CD8-positive, alpha-beta memory T cell (primary cell): ENCODE measurements at regions not wholly inside any gene's neighbourhood (a gene's known extent, or its start where the extent isn't known, plus 50 kb on each side); places are given as distances from the start of the nearest gene placed in this dataset.

ENCODE experiments used
- CTCF ChIA-PET: fragments of 350-600 bp; sonication (Branson Sonifier 250); formaldehyde crosslinking; loops from one replicate; lab custom pipeline; 2021; ENCODE audit warnings: antibody characterized with exemption; lab: Charles Lee
- POLR2A ChIA-PET: fragments of 350-600 bp; sonication (Branson Sonifier 250); formaldehyde crosslinking; loops from one replicate; lab custom pipeline; 2021; ENCODE audit warnings: antibody characterized with exemption; lab: Charles Lee
- DNase-seq, 5 donors: peaks; one replicate each; pipeline versions ENCODE4 v3.0.0 to v3.0.0-alpha.2; 2020 to 2022; ENCODE audit warnings: mixed read lengths in 1 of 5
- H3K27ac ChIP-seq: one replicate; pipeline ENCODE4 v1.7.0; 2013; ENCODE audit warnings: low read depth, mild to moderate bottlenecking, low read length, moderate library complexity
- H3K27me3 ChIP-seq: 2 replicates; pipeline ENCODE4 v1.7.0; 2013; ENCODE audit warnings: low read length, mild to moderate bottlenecking; ENCODE audit not compliant: insufficient read depth, poor library complexity, severe bottlenecking
- H3K36me3 ChIP-seq: 2 replicates; pipeline ENCODE4 v1.7.0; 2013; ENCODE audit warnings: mild to moderate bottlenecking, low read length, moderate library complexity; ENCODE audit not compliant: insufficient read depth
- H3K4me1 ChIP-seq: 2 replicates; pipeline ENCODE4 v1.7.0; 2013; ENCODE audit warnings: mild to moderate bottlenecking, low read length, moderate library complexity; ENCODE audit not compliant: insufficient read depth
- H3K4me3 ChIP-seq: 2 replicates; pipeline ENCODE4 v1.7.0; 2013; ENCODE audit warnings: mild to moderate bottlenecking, low read length
- H3K9me3 ChIP-seq: 2 replicates; pipeline ENCODE4 v1.7.0; 2013; ENCODE audit warnings: mild to moderate bottlenecking, low read length
- H3K27ac Mint-ChIP-seq, 8 donors: one replicate each; pipeline ENCODE4 v1.8.0; 2020 to 2021; ENCODE audit warnings: mixed read lengths in 8 of 8, mild to moderate bottlenecking in 6 of 8, inconsistent platforms in 3 of 8, moderate library complexity in 3 of 8
- H3K27me3 Mint-ChIP-seq, 2 donors: one replicate each; pipeline ENCODE4 v1.8.0; 2020 to 2021; ENCODE audit warnings: mixed read lengths in 2 of 2, mild to moderate bottlenecking in 1 of 2, moderate library complexity in 1 of 2
- H3K36me3 Mint-ChIP-seq, 3 donors: one replicate each; pipeline ENCODE4 v1.8.0; 2020 to 2021; ENCODE audit warnings: mixed read lengths in 3 of 3, inconsistent platforms in 1 of 3, mild to moderate bottlenecking in 1 of 3
- H3K4me1 Mint-ChIP-seq, 3 donors: one replicate each; pipeline ENCODE4 v1.8.0; 2020 to 2021; ENCODE audit warnings: mixed read lengths in 3 of 3, inconsistent platforms in 1 of 3, mild to moderate bottlenecking in 1 of 3
- H3K4me3 Mint-ChIP-seq, 7 donors: one replicate each; pipeline ENCODE4 v1.8.0; 2020 to 2021; ENCODE audit warnings: mixed read lengths in 7 of 7, mild to moderate bottlenecking in 6 of 7, moderate library complexity in 4 of 7, inconsistent platforms in 2 of 7
- H3K9me3 Mint-ChIP-seq, 5 donors: one replicate each; pipeline ENCODE4 v1.8.0; 2020 to 2022; ENCODE audit warnings: mixed read lengths in 5 of 5, mild to moderate bottlenecking in 3 of 5, moderate library complexity in 2 of 5, inconsistent platforms in 1 of 5

DNA sequence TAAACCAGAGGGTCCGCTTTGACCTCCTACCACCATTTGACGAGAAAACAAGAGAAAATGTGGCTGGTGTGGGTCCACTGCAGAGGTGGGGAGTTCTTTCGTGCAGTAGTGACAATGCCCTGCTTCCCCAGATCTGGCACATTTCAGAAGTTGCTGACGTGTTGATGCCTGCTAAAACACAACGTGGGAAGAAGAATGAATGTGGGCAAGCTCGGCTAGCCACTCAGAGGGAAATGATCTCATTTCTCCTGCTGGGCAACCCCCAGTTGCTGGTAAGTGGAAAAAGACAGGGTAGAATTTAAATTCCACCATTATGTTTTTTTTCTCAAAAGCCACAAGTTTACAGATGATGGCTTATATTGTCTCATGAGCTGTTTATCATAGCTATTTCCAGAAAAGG lies 77.9 kb downstream of the LUZP4 start:
- peaks cover 0 to 2% (median 0%) of the 10 kb centered on the region in 5 donors for H3K9me3 Mint-ChIP-seq
- Histone ChIP-seq H3K27me3 (no peaks in the 10 kb centered on the region), H3K9me3 (no peaks in the 10 kb centered on the region), H3K4me1 (no peaks in the 10 kb centered on the region), H3K27ac (no peak overlapping the region), H3K36me3 (no peaks in the 10 kb centered on the region), H3K4me3 (no peak overlapping the region)
- no peaks in the 10 kb centered on the region for H3K36me3 Mint-ChIP-seq
- H3K4me1 Mint-ChIP-seq = no peaks in the 10 kb centered on the region
- peaks cover 0 to 7% of the 10 kb centered on the region in 2 donors for H3K27me3 Mint-ChIP-seq
- no peak for DNase-seq
- H3K27ac Mint-ChIP-seq = no peak overlapping the region
- ChIA-PET CTCF (no interaction called here), POLR2A (no interaction called here)
- no peak overlapping the region for H3K4me3 Mint-ChIP-seq

- H3K36me3 Mint-ChIP-seq = no peaks in the 10 kb centered on the region
- H3K27me3 ChIP-seq = no peaks in the 10 kb centered on the region
- no peaks in the 10 kb centered on the region for H3K4me1 ChIP-seq
- ChIA-PET POLR2A (no interaction called here), CTCF (no interaction called here)
- no peak overlapping the region for H3K4me3 Mint-ChIP-seq
- no peak overlapping the region for H3K27ac Mint-ChIP-seq
- DNase-seq = no peak
- peaks cover 0 to 3% (median 0%) of the 10 kb centered on the region in 5 donors for H3K9me3 Mint-ChIP-seq
- H3K36me3 ChIP-seq = no peaks in the 10 kb centered on the region
- H3K27me3 Mint-ChIP-seq = peaks cover 0 to 7% of the 10 kb centered on the region in 2 donors
- no peaks in the 10 kb centered on the region for H3K9me3 ChIP-seq
- no peak overlapping the region for H3K27ac ChIP-seq
- H3K4me1 Mint-ChIP-seq = no peaks in the 10 kb centered on the region
- no peak overlapping the region for H3K4me3 ChIP-seq
These were observed 78.4 kb downstream of the LUZP4 start for GRCh38 chrX:115367951-115368350.

- DNase-seq = no peak
- H3K9me3 Mint-ChIP-seq = peaks cover 0 to 3% (median 0%) of the 10 kb centered on the region in 5 donors
- no peak overlapping the region for H3K27ac Mint-ChIP-seq
- peaks cover 0 to 5% of the 10 kb centered on the region in 2 donors for H3K27me3 Mint-ChIP-seq
- Histone ChIP-seq H3K4me3 (no peak overlapping the region), H3K4me1 (no peaks in the 10 kb centered on the region), H3K27me3 (no peaks in the 10 kb centered on the region), H3K36me3 (no peaks in the 10 kb centered on the region), H3K27ac (no peak overlapping the region), H3K9me3 (no peaks in the 10 kb centered on the region)
- H3K36me3 Mint-ChIP-seq = no peaks in the 10 kb centered on the region
- ChIA-PET CTCF (no interaction called here), POLR2A (no interaction called here)
- H3K4me1 Mint-ChIP-seq = no peaks in the 10 kb centered on the region
- H3K4me3 Mint-ChIP-seq = no peak overlapping the region
These were observed 79.4 kb downstream of the LUZP4 start for GRCh38 chrX:115368876-115369275.

GRCh38 chrX:115372152-115372551 lies 82.6 kb downstream of the LUZP4 start:
- peaks cover 0 to 7% of the 10 kb centered on the region in 2 donors for H3K27me3 Mint-ChIP-seq
- H3K4me3 Mint-ChIP-seq = no peak overlapping the region
- peaks cover 0 to 3% (median 1%) of the 10 kb centered on the region in 5 donors for H3K9me3 Mint-ChIP-seq
- Histone ChIP-seq H3K9me3 (no peaks in the 10 kb centered on the region), H3K27me3 (no peaks in the 10 kb centered on the region), H3K27ac (no peak overlapping the region), H3K4me1 (no peaks in the 10 kb centered on the region), H3K4me3 (no peak overlapping the region), H3K36me3 (no peaks in the 10 kb centered on the region)
- ChIA-PET POLR2A (no interaction called here), CTCF (no interaction called here)
- no peak for DNase-seq
- H3K27ac Mint-ChIP-seq = no peak overlapping the region
- H3K4me1 Mint-ChIP-seq = no peaks in the 10 kb centered on the region
- no peaks in the 10 kb centered on the region for H3K36me3 Mint-ChIP-seq

DNA sequence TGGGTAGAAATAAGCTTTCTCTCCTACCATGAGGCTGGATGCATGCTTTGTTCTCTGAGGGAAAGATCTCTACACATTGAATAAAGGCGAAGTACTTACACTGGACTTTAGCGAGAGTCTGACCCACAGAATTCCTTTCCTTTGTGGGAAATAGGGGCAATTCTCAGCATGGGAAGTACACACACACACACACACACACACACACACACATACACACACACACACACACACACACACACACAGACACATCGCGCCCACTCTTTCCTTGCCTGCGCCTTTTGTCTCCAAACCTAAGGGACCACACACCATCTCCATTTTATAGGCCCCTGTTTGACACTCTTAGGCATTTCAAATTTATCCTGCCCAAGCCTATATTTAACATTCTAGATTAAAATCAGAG lies 83.8 kb downstream of the LUZP4 start:
- peaks cover 0 to 4% of the 10 kb centered on the region in 2 donors for H3K27me3 Mint-ChIP-seq
- H3K27ac Mint-ChIP-seq = no peak overlapping the region
- no peak for DNase-seq

DNA sequence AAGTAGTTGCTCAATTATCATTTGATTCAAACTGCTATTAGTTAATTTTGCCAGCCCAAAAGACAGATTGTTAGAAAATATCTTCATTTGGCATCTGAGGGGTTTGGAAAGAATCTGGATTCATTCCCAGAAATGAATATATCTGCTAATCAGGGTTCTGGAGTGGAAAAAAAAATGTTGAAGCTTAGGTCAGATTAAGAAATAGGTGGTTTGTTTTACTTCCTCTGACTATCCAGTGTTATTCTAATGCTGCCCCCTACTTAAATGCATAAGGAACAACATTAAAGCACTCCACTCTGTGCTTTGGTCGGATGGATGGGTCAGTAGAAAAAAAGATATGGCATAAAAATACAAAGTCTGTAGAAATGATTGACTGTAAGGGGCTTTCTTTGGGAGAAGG lies 89.0 kb downstream of the LUZP4 start:
- Mint-ChIP-seq H3K27me3 (peaks cover 0 to 7% of the 10 kb centered on the region in 2 donors), H3K4me1 (no peaks in the 10 kb centered on the region), H3K36me3 (no peaks in the 10 kb centered on the region), H3K9me3 (peaks cover 0 to 1% (median 0%) of the 10 kb centered on the region in 5 donors), H3K27ac (peak overlapping the region in 1 of 8 donors; percentile 68), H3K4me3 (no peak overlapping the region)
- H3K27me3 ChIP-seq = no peaks in the 10 kb centered on the region
- no peak for DNase-seq
- no peaks in the 10 kb centered on the region for H3K9me3 ChIP-seq
- no peak overlapping the region for H3K4me3 ChIP-seq
- H3K27ac ChIP-seq = no peak overlapping the region
- POLR2A ChIA-PET = no interaction called here
- H3K36me3 ChIP-seq = no peaks in the 10 kb centered on the region
- CTCF ChIA-PET = no interaction called here
- H3K4me1 ChIP-seq = no peaks in the 10 kb centered on the region

More for the DNA sequence above, 83.8 kb downstream of the LUZP4 start:
- Mint-ChIP-seq H3K36me3 (no peaks in the 10 kb centered on the region), H3K4me3 (no peak overlapping the region), H3K4me1 (no peaks in the 10 kb centered on the region), H3K9me3 (peaks cover 0 to 3% (median 1%) of the 10 kb centered on the region in 5 donors)
- H3K27me3 ChIP-seq = no peaks in the 10 kb centered on the region
- H3K4me1 ChIP-seq = no peaks in the 10 kb centered on the region
- H3K4me3 ChIP-seq = no peak overlapping the region
- H3K9me3 ChIP-seq = no peaks in the 10 kb centered on the region
- POLR2A ChIA-PET = no interaction called here
- CTCF ChIA-PET = no interaction called here
- H3K27ac ChIP-seq = no peak overlapping the region
- no peaks in the 10 kb centered on the region for H3K36me3 ChIP-seq

DNA sequence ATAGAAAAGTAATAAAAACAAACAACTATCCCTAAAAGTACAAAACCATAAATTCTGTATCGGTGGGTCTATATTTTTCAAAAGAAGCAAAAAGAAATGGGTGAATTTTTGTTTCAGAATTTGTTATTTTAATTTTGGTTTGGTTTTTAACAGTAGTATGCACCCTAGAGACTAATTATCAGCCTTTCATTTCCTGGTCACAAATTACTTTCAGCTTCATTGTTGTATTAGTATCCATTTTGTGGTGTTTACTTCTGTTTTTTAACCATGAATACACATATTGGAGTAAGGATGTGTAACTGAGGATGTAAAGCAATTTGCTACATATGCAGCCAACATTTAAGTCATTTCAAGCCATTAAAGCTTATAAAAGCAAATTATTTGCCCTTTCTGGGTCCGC lies 97.8 kb downstream of the LUZP4 start:
- H3K4me3 ChIP-seq = no peak overlapping the region
- ChIA-PET CTCF (no interaction called here), POLR2A (no interaction called here)
- H3K36me3 ChIP-seq = no peaks in the 10 kb centered on the region
- H3K27ac ChIP-seq = no peak overlapping the region
- H3K27me3 ChIP-seq = no peaks in the 10 kb centered on the region
- no peaks in the 10 kb centered on the region for H3K9me3 ChIP-seq
- Mint-ChIP-seq H3K4me3 (no peak overlapping the region), H3K4me1 (no peaks in the 10 kb centered on the region), H3K9me3 (peaks cover 0 to 4% (median 0%) of the 10 kb centered on the region in 5 donors), H3K27me3 (peaks cover 0 to 8% of the 10 kb centered on the region in 2 donors), H3K36me3 (no peaks in the 10 kb centered on the region), H3K27ac (no peak overlapping the region)
- no peak for DNase-seq
- H3K4me1 ChIP-seq = no peaks in the 10 kb centered on the region

DNA sequence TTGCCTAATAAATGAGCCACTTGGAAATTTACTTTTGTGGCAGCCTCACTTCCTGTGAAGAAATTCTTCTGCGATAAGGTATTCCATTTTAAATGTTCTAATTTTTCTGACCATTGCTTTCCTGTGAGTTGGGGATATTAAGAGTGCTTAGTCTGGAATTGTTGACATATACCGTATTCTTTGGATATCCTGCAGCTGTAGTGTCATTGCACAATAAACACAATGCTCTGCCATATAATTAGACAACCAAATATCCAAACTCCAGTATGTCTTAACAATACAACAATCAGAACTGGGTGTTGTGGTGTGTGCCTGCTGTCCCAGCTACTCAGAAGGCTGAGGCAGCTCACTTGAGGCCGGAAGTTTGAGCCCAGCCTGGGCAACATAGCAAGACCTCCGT lies 99.4 kb downstream of the LUZP4 start:
- H3K4me3 ChIP-seq = no peak overlapping the region
- Mint-ChIP-seq H3K27me3 (peaks cover 0 to 8% of the 10 kb centered on the region in 2 donors), H3K4me3 (no peak overlapping the region), H3K9me3 (peaks cover 0 to 6% (median 0%) of the 10 kb centered on the region in 5 donors), H3K4me1 (no peaks in the 10 kb centered on the region), H3K27ac (no peak overlapping the region), H3K36me3 (no peaks in the 10 kb centered on the region)
- ChIA-PET CTCF (no interaction called here), POLR2A (no interaction called here)
- no peaks in the 10 kb centered on the region for H3K4me1 ChIP-seq
- no peaks in the 10 kb centered on the region for H3K36me3 ChIP-seq
- no peaks in the 10 kb centered on the region for H3K27me3 ChIP-seq
- no peaks in the 10 kb centered on the region for H3K9me3 ChIP-seq
- no peak overlapping the region for H3K27ac ChIP-seq
- DNase-seq = no peak

- H3K27me3 ChIP-seq = no peaks in the 10 kb centered on the region
- no peak for DNase-seq
- no peaks in the 10 kb centered on the region for H3K9me3 ChIP-seq
- no peak overlapping the region for H3K4me3 Mint-ChIP-seq
- no peak overlapping the region for H3K27ac ChIP-seq
- H3K4me3 ChIP-seq = no peak overlapping the region
- CTCF ChIA-PET = no interaction called here
- H3K27me3 Mint-ChIP-seq = peaks cover 0 to 8% of the 10 kb centered on the region in 2 donors
- H3K36me3 ChIP-seq = no peaks in the 10 kb centered on the region
- no peaks in the 10 kb centered on the region for H3K4me1 ChIP-seq
- peaks cover 0 to 2% (median 0%) of the 10 kb centered on the region in 5 donors for H3K9me3 Mint-ChIP-seq
- peak overlapping the region in 1 of 8 donors; percentile 19 for H3K27ac Mint-ChIP-seq
- no peaks in the 10 kb centered on the region for H3K4me1 Mint-ChIP-seq
- H3K36me3 Mint-ChIP-seq = no peaks in the 10 kb centered on the region
- POLR2A ChIA-PET = no interaction called here
These were observed 100.6 kb downstream of the LUZP4 start for GRCh38 chrX:115390078-115390477.
